HG02870 (cell line): ENCODE measurements at regions not wholly inside any gene's neighbourhood (a gene's known extent, or its start where the extent isn't known, plus 50 kb on each side); places are given as distances from the start of the nearest gene placed in this dataset.
"Not testable (repeated sequence)": the region's sequence is repeated elsewhere in the genome, so short reads cannot be mapped to it uniquely, and the experiment has no call there.

Experiments used
- ATAC-seq: cut with Tn5 transposase; IDR thresholded peaks from one replicate; pipeline ENCODE4 v1.9.1; 2021; ENCODE audit warnings: mild to moderate bottlenecking, moderate library complexity; ENCODE audit not compliant: unreplicated experiment

DNA sequence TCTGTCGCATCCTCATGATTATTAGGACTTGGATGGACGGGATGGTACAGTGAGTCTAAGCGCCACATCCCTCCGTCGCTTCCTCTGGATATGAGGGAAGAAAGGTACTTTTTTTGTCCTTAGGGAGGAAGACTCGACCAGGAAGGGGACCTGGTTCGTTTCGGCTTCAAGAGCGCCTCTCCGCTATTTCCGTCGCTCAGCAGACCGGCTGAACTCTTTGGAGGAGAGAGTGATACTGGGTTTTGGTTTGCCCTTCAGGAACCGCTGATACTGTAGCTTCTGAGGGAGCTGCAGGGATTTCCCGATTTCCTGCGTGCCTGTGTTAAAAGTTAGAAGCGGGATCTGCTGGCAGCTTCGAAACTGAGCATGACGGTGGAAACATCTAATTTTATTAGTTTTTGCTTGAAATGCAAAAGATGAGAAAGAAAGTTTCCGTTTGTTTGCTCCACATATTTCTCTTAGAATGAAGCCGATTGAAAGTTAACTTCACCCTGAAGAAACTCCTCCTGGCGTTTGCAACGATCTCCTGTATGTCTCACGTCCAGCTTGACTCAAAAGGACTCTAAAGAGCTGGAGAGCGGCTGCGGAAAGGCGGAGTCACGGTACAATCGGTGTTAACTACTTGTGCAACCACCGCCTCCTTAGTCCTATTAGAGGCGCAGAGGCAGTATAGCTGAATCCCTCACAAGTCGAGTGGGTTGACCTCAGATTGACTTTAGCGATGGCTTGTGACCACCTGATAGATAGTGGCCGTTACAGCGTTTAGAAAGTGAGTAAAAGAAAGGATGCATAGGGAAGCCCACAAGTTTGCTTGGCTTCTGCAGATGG is 129.4 kb downstream of the TRIM27 start:
- ATAC-seq = no peak

GRCh38 chr6:28800647-28801046 is 123.1 kb downstream of the TRIM27 start:
- not testable (repeated sequence) for ATAC-seq

DNA sequence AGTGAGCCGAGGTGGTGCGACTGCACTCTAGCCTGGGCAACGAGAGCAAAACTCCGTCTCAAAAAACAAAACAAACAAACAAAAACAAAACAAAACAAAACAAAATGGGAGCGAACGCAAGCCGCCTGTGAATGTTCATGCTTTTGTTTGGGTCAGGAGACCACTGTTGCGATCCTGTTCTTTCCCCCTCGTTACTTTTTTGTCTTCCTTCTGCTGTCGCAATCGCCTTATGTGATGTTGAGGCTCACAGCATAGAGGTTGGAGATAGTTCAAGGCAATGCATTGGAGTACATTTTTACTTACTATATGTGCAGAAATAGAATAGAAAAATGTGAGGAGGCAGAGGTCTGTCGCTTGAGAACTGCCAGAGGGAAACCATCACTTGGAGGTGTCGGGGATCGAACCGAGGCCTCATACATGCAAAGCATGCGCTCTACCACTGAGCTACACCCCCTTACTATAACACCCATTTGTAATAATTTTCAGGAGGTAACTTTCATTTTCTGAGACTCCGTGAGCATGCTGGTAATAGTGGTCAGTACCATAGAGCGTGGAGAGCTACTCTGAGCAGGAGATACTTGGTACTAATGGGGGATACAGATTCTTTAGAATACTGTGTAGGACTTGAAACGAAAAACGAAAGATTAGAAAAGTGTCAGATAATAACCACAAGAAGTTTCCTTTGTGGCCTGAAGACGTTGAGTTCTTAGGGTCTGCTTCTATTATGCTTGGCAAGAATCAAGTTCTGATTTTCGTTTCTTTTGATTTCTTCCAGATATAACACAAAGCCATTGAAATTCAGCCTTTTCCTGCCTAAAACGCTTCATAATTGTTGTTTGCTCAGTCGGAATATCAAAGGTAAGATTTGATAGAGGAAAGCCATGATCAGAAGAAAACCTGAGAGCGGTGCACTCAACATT is 121.1 kb downstream of the TRIM27 start:
- peak; percentile 48 for ATAC-seq

- no peak for ATAC-seq
Measured at GRCh38 chr6:28803337-28803709, 120.5 kb downstream of the TRIM27 start.

GRCh38 chr6:28807682-28808280 is 116.0 kb downstream of the TRIM27 start:
- ATAC-seq = no peak

DNA sequence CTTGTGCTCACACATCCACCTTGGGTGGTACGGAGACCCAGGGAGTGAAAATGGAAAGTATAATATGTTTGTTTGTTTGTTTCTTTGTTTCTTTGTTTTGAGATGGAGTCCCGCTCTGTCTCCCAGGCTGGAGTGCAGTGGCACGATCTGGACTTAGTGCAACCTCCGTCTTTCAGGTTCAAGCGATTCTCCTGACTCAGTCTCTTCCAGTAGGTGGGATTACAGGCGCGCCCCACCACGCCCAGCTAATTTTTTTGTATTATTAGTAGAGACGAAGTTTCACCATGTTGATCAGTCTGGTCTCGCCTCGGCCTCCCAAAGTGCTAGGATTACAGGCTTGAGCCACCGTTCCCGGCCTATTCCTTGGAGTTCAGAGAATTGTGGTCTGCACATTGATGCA is 115.4 kb downstream of the TRIM27 start:
- ATAC-seq = no peak

DNA sequence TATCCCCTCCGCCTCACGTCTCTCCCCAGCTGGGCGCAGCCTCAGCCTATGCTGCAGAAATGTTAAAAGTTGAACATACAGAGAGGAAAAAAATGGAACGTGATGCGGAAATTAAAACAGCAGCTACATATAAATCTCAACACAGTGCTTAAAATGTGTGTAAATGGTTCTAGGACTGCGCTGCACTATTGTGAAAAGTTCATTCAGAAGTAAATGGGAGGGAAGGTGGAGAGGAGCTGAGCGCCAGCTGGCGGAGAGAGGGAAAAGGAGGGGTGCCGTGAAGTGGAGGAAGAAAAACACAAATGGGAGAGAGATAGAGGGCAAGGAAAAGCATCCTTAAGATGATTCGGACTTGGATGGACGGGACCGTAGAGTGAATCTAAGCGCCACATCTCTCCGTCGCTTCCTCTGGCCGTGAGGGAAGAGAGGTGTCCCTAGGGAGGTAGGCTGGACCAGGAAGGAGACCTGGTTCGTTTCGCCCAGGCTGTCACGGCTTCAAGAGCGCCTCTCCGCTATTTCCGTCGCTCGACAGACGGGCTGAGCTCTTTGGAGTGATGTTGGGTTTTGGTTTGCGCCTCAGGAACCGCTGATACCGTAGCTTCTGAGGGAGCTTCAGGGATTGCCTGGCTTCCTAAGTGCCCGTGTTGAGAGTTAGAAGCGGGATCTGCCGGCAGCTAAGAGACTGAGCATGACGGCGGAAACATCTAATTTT is 113.7 kb downstream of the TRIM27 start:
- ATAC-seq = no peak

GRCh38 chr6:28810659-28811053 is 113.1 kb downstream of the TRIM27 start:
- ATAC-seq = no peak

- ATAC-seq = no peak
Measured at GRCh38 chr6:28811873-28812272, 111.9 kb downstream of the TRIM27 start.

GRCh38 chr6:28812778-28813569 is 110.8 kb downstream of the TRIM27 start:
- no peak for ATAC-seq

DNA sequence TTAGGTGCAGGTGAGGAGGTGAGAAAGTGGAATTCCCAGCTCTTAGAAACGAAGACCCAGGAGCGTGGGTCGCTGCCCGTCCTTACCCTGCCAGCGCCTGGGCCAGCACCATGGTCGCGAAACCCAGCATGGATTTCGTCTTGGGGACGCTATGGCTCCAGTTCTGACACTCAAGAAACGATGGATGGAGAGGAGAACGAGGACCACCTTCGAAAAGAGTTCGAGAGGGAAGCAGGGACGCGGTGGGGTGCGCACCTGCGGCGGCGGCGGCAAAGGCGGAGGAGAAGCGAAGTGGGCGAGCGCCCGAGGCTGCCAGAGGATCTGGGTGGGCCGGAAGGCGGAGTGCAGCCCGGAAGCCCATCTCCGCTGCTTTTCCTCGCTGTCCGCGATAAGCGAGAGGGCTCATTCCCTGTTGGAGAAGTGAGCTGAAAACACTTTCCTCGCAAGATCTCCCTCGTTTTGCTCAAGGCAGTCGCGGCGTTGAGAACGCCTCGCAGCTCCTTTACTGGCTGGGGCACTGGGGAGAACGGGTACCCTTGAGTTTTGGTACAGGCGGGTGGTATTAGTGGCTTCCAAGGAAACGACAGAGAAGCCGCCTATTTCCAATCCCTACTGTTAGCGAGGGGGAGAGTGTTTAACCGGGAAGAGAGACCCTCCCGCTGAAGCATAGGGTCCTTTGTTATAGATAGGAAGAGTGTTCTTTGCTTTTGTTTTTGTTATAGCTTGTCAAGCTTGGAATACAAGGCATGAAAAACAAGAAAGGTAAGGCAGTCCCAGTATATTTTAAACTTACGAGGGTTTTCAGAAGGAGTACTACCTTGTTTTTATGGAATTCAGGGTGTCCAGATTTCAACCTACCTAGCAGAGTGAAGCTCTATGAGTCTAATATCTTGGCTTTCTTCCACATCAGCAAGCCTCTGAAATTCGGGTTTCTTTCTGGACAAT is 109.5 kb downstream of the TRIM27 start:
- ATAC-seq = no peak

DNA sequence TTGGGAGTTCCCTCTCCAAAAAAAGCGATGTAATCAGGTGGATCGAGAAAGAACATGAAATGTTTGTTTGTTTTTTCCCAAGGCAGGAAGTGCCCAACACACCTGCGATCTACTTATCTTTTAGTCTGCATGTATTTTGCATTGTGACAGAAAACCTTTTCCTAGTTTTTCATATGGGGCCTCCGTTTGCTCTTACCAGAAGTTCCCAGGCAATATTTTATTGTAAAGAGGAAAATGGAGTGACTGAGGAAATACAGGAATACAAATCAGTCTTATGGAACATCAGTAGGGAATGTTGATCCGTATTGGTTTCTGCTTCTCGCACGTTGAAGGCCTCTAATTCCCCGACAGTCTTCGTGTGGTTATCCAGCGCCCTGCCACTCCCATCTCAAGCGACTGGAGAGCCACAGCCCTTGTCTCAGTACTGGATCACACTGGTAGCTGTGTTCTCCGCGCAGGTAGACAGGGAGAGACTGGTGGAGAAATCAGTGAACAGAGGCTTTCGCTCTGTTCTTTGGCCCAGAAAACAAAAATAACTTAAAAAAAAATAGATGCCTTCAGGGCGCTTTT is 107.4 kb downstream of the TRIM27 start:
- ATAC-seq = no peak

GRCh38 chr6:28816909-28817807 is 106.6 kb downstream of the TRIM27 start:
- peak; percentile 53 for ATAC-seq

- ATAC-seq = no peak
Measured at GRCh38 chr6:28817808-28818145, 106.0 kb downstream of the TRIM27 start.

- ATAC-seq = no peak
Measured at GRCh38 chr6:28824793-28825731, 98.7 kb downstream of the TRIM27 start.

GRCh38 chr6:28825732-28826293 is 98.0 kb downstream of the TRIM27 start:
- no peak for ATAC-seq
